Bronchial epithelial cell (primary cell): ENCODE measurements at regions not wholly inside any gene's neighbourhood (a gene's known extent, or its start where the extent isn't known, plus 50 kb on each side); places are given as distances from the start of the nearest gene placed in this dataset.
A peak's percentile ranks its signal among the peaks of the same experiment; 100 is the strongest.

Experiments used
- DNase-seq: peaks from one replicate; pipeline ENCODE4 v3.0.0-alpha.2; 2010; ENCODE audit warnings: low read depth
- FAIRE-seq: peaks from 2 replicates; lab custom pipeline; 2011; peaks lifted over from hg19 to GRCh38; lab: Jason Lieb, UNC
- H3K27me3 ChIP-seq: 2 replicates; pipeline ENCODE4 v1.5.1; 2011; ENCODE audit warnings: low read length; ENCODE audit not compliant: control insufficient read depth, insufficient read depth
- H3K36me3 ChIP-seq: 2 replicates; pipeline ENCODE4 v1.5.1; 2011; ENCODE audit warnings: low read length; ENCODE audit not compliant: control insufficient read depth, insufficient read depth
- H3K4me3 ChIP-seq: 2 replicates; pipeline ENCODE4 v1.5.1; 2011; ENCODE audit warnings: mild to moderate bottlenecking, low read depth, low read length, control low read depth
- TF ChIP-seq, protein P1 (sequence below): IDR thresholded peaks from 2 replicates; pipeline ENCODE4 v1.5.1; 2011; ENCODE audit warnings: mild to moderate bottlenecking, moderate library complexity, low read length, control low read depth, inconsistent platforms; ENCODE audit not compliant: insufficient read depth, severe bottlenecking

GRCh38 chr6:90739339-90739738 is 152.5 kb upstream of the MAP3K7 start:
- H3K27me3 ChIP-seq, result no peaks in the 10 kb centered on the region
- no peaks in the 10 kb centered on the region for H3K36me3 ChIP-seq
- TF ChIP-seq, protein P1, sequence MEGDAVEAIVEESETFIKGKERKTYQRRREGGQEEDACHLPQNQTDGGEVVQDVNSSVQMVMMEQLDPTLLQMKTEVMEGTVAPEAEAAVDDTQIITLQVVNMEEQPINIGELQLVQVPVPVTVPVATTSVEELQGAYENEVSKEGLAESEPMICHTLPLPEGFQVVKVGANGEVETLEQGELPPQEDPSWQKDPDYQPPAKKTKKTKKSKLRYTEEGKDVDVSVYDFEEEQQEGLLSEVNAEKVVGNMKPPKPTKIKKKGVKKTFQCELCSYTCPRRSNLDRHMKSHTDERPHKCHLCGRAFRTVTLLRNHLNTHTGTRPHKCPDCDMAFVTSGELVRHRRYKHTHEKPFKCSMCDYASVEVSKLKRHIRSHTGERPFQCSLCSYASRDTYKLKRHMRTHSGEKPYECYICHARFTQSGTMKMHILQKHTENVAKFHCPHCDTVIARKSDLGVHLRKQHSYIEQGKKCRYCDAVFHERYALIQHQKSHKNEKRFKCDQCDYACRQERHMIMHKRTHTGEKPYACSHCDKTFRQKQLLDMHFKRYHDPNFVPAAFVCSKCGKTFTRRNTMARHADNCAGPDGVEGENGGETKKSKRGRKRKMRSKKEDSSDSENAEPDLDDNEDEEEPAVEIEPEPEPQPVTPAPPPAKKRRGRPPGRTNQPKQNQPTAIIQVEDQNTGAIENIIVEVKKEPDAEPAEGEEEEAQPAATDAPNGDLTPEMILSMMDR, result no peak
- DNase-seq (no peak), FAIRE-seq (no peak)
- H3K4me3 ChIP-seq, result no peak overlapping the region

DNA sequence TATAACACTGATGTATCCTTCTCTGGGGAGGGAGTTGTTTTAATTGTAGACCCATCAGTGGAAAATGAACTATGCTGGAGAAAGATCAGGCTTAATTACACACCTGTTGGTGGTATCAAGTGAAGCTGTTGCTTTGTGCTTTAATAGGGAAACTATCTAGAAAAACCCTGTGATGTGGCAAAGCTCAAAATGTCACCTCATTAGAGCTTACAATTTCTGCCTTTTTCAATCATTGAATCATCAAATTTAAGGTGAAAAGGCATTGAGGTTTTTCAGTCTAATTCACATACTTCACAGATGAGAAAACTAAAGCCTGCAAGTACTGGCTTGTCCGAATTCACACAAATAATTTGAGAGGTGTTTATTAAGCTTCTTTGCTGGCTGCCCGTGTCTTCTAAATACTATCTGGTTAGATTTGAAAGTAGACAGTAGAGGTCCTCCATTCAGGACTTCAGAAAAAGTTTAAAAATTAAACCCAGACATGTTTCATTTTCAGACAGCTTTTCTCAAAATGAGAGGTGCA is 143.3 kb upstream of the MAP3K7 start:
- Histone ChIP-seq H3K27me3 (no peaks in the 10 kb centered on the region), H3K36me3 (no peaks in the 10 kb centered on the region), H3K4me3 (no peak overlapping the region)
- FAIRE-seq, result no peak
- DNase-seq, result peak; percentile 89
- TF ChIP-seq, protein P1, result no peak

- TF ChIP-seq, protein P1, result no peak
- Histone ChIP-seq H3K36me3 (no peaks in the 10 kb centered on the region), H3K27me3 (no peaks in the 10 kb centered on the region), H3K4me3 (no peak overlapping the region)
- DNase-seq (peak; percentile 72), FAIRE-seq (no peak)
Measured at GRCh38 chr6:90729057-90729456, 142.2 kb upstream of the MAP3K7 start.

DNA sequence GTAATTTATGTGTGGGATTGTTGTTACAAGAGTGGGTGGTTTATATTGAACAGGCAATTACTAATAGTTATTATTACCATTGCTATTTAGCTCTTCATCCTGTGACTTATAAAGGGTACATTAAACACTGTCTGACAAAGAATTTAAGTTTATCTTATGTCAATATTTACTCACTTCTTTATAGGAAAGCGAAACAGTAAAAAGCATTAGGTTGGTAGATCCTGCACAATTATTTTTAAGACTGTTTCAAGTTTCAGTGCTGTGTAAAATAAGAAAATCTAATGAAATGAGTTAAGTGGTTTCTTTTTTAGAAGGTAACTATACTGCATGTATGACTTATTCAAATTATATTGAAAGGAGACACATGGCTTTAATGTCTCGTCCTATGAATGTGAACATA is 135.8 kb upstream of the MAP3K7 start:
- Histone ChIP-seq H3K4me3 (no peak overlapping the region), H3K36me3 (no peaks in the 10 kb centered on the region), H3K27me3 (no peaks in the 10 kb centered on the region)
- FAIRE-seq, result no peak
- no peak for DNase-seq
- TF ChIP-seq, protein P1, result no peak

DNA sequence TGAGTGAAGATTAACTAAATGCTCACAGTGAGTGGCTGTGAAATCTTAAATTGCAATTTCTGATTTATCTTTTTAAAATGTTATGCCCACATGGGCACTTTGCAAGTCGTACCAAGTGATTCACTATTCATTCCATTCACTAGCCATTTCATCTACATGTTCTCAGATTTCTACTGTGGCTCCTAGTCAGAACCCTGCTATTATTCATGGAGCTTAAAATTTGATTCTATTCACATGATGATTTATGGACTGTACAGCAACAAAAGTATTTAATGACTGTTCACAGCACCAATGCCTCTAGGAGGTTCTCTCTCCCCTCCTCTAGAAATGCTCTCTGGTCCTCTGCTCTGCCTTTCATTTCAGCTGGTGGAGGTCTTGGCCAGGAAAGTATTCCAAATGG is 133.5 kb upstream of the MAP3K7 start:
- peak; percentile 58 for DNase-seq
- no peaks in the 10 kb centered on the region for H3K27me3 ChIP-seq
- no peak overlapping the region for H3K4me3 ChIP-seq
- H3K36me3 ChIP-seq, result no peaks in the 10 kb centered on the region
- TF ChIP-seq, protein P1, result no peak
- FAIRE-seq, result no peak

DNA sequence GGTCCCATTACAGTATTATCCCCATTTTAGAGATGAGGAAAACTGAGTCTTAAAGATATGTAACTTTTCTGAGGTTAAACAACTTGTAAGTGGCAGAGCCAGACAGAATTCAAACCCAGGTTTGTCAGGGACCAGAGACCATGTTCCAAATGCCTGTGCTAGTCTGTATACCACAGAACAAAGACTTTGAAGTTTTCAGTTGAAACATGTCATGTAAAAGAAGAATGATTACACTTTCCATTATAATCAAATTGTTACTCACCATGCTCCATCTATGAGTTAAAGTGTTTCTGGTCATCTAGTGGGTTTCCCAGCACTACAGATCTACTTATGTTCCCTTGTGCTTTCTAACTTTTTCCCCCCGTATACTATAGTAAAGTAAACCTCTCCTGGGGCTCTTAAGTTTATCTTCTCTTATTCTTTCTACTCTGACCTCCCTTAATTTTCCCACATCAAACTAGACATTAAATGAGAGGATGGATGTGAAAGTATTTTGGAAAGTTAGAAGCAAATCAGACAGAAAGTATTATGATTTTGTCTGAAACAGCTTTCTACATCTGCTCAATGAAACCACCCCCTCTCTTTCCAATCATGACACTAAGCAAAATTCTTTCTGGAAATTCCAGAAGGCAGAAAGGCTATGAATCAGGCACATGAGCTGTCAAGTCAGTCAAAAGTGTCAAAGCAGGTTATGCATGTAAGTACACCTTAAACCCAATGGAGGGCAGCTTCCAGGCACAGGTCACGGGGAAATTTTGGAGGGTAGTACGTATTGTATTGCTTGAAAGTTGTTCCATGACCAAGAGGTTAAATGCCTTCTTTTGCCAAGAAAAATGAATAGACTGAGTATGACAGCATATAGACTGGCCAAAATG is 132.7 kb upstream of the MAP3K7 start:
- H3K4me3 ChIP-seq, result no peak overlapping the region
- FAIRE-seq (no peak), DNase-seq (peak; percentile 87)
- H3K36me3 ChIP-seq, result no peaks in the 10 kb centered on the region
- TF ChIP-seq, protein P1, result no peak
- no peaks in the 10 kb centered on the region for H3K27me3 ChIP-seq
